Suprapubic skin (tissue), 4 donors: ENCODE measurements at regions not wholly inside any gene's neighbourhood (a gene's known extent, or its start where the extent isn't known, plus 50 kb on each side); places are given as distances from the start of the nearest gene placed in this dataset.
A peak's percentile ranks its signal among the peaks of the same experiment; 100 is the strongest.
"Not testable (repeated sequence)": the region's sequence is repeated elsewhere in the genome, so short reads cannot be mapped to it uniquely, and the experiment has no call there.

Experiments
- DNase-seq, 2 donors: peaks; one replicate each; pipeline ENCODE4 v3.0.0-alpha.2; 2019; ENCODE audit warnings: low spot score in 2 of 2
- H3K27ac ChIP-seq: fragments of 200-600 bp; sonication (generic); one replicate; pipeline ENCODE4 v1.5.1; 2019
- H3K27me3 ChIP-seq: fragments of 200-600 bp; sonication (generic); one replicate; pipeline ENCODE4 v1.5.1; 2019
- H3K36me3 ChIP-seq: fragments of 200-600 bp; sonication (generic); one replicate; pipeline ENCODE4 v1.5.1; 2019
- H3K4me1 ChIP-seq: fragments of 200-600 bp; sonication (generic); one replicate; pipeline ENCODE4 v1.5.1; 2019
- H3K4me3 ChIP-seq: fragments of 200-600 bp; sonication (generic); one replicate; pipeline ENCODE4 v1.5.1; 2019; ENCODE audit warnings: mild to moderate bottlenecking
- H3K9me3 ChIP-seq: fragments of 200-600 bp; sonication (generic); one replicate; pipeline ENCODE4 v1.5.1; 2019
- EP300 ChIP-seq: sonication (generic); formaldehyde crosslinking; IDR thresholded peaks from one replicate; pipeline ENCODE4 v1.6.1; 2017; ENCODE audit warnings: antibody characterized with exemption
- POLR2A ChIP-seq, 2 donors: fragments of 450-650 bp; IDR thresholded peaks; one replicate each; pipeline ENCODE4 v1.6.1; 2017; ENCODE audit warnings: antibody characterized with exemption in 2 of 2, mild to moderate bottlenecking in 2 of 2, moderate library complexity in 2 of 2
- POLR2AphosphoS5 ChIP-seq, 3 donors: sonication (generic); formaldehyde crosslinking; IDR thresholded peaks; one replicate each; pipeline ENCODE4 v1.6.1; 2017; ENCODE audit warnings: antibody characterized with exemption in 3 of 3
- WGBS: methylation state at CpG from one replicate; pipeline ENCODE4 v1.1.5; 2018; 5-methylcytosine and 5-hydroxymethylcytosine counted together
- TF ChIP-seq, protein P1 (sequence below), 2 donors: fragments of 200-600 bp in 1 of 2; fragments of 450-650 bp in 1 of 2; sonication (generic) in 1 of 2; IDR thresholded peaks; one replicate each; pipeline ENCODE4 v1.5.1; 2016 to 2019; ENCODE audit warnings: antibody characterized with exemption in 2 of 2, mild to moderate bottlenecking in 1 of 2, moderate library complexity in 1 of 2

GRCh38 chr3:194949592-194949991 is 263.9 kb downstream of the FAM43A start:
- Histone ChIP-seq H3K27me3 (no peaks in the 10 kb centered on the region), H3K4me1 (peaks cover 24% of the 10 kb centered on the region), H3K36me3 (no peaks in the 10 kb centered on the region), H3K4me3 (no peak overlapping the region), H3K9me3 (no peaks in the 10 kb centered on the region), H3K27ac (no peak overlapping the region)
- peak in 1 of 2 donors; percentile 4 for DNase-seq
- 100% methylated on average over 1 of the region's 3 CpGs for WGBS
- TF ChIP-seq, protein P1, sequence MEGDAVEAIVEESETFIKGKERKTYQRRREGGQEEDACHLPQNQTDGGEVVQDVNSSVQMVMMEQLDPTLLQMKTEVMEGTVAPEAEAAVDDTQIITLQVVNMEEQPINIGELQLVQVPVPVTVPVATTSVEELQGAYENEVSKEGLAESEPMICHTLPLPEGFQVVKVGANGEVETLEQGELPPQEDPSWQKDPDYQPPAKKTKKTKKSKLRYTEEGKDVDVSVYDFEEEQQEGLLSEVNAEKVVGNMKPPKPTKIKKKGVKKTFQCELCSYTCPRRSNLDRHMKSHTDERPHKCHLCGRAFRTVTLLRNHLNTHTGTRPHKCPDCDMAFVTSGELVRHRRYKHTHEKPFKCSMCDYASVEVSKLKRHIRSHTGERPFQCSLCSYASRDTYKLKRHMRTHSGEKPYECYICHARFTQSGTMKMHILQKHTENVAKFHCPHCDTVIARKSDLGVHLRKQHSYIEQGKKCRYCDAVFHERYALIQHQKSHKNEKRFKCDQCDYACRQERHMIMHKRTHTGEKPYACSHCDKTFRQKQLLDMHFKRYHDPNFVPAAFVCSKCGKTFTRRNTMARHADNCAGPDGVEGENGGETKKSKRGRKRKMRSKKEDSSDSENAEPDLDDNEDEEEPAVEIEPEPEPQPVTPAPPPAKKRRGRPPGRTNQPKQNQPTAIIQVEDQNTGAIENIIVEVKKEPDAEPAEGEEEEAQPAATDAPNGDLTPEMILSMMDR (IDR thresholded peaks at IDR 0.05) = no peak
- TF ChIP-seq POLR2A (IDR thresholded peaks at IDR 0.05) (no peak), POLR2AphosphoS5 (IDR thresholded peaks at IDR 0.05) (no peak), EP300 (no peak)

GRCh38 chr3:194950906-194951628 is 265.4 kb downstream of the FAM43A start:
- TF ChIP-seq, protein P1 (IDR thresholded peaks at IDR 0.05) = no peak
- TF ChIP-seq POLR2AphosphoS5 (IDR thresholded peaks at IDR 0.05) = no peak
- TF ChIP-seq EP300 = no peak
- TF ChIP-seq POLR2A (IDR thresholded peaks at IDR 0.05) = no peak
- Histone ChIP-seq H3K27me3 (no peaks in the 10 kb centered on the region), H3K9me3 (no peaks in the 10 kb centered on the region), H3K27ac (no peak overlapping the region), H3K36me3 (no peaks in the 10 kb centered on the region), H3K4me1 (peaks cover 24% of the 10 kb centered on the region), H3K4me3 (no peak overlapping the region)
- DNase-seq = no peak
- 80% methylated on average over 18 of the region's 18 CpGs for WGBS

GRCh38 chr3:194951629-194951920 is 265.9 kb downstream of the FAM43A start:
- H3K4me1 ChIP-seq = peaks cover 24% of the 10 kb centered on the region
- DNase-seq = peak in 1 of 2 donors; percentile 11
- not testable (repeated sequence) for H3K4me3 ChIP-seq, H3K9me3 ChIP-seq, H3K27ac ChIP-seq, H3K27me3 ChIP-seq, H3K36me3 ChIP-seq
- 92% methylated on average over 9 of the region's 9 CpGs for WGBS

GRCh38 chr3:194951931-194952582 is 266.4 kb downstream of the FAM43A start:
- Histone ChIP-seq H3K36me3 (no peaks in the 10 kb centered on the region), H3K27ac (no peak overlapping the region), H3K27me3 (no peaks in the 10 kb centered on the region), H3K4me3 (no peak overlapping the region), H3K9me3 (no peaks in the 10 kb centered on the region), H3K4me1 (peaks cover 24% of the 10 kb centered on the region)
- DNase-seq = peak in 1 of 2 donors; percentile 44
- TF ChIP-seq EP300 (no peak), POLR2A (IDR thresholded peaks at IDR 0.05) (no peak), POLR2AphosphoS5 (IDR thresholded peaks at IDR 0.05) (no peak)
- TF ChIP-seq, protein P1 (IDR thresholded peaks at IDR 0.05) = no peak
- WGBS = 42% methylated on average over 6 of the region's 6 CpGs

DNA sequence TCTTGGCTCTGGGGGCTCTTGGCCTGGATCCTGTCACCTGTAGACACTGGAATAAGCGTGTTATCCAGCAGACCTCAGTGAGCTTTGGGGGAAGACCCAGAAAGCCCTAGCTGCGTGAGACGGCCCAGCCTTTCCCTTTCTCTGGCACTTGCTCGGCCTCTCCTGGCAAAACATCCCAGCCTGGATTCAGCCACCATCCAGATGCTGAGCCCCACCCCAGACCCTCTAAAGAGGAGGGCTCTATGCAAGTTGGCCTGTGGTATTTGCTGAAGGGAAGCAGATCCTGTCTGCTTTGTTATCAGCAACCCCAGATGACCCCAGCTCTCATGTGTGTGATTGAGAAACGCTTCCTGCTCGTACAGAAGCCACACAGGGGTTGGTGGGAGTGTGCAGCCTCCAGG is 267.2 kb downstream of the FAM43A start:
- H3K9me3 ChIP-seq = no peaks in the 10 kb centered on the region
- no peak overlapping the region for H3K27ac ChIP-seq
- no peaks in the 10 kb centered on the region for H3K27me3 ChIP-seq
- no peak overlapping the region for H3K4me3 ChIP-seq
- 23% methylated on average over 6 of the region's 6 CpGs for WGBS
- DNase-seq = peak in 1 of 2 donors; percentile 70
- H3K36me3 ChIP-seq = no peaks in the 10 kb centered on the region
- H3K4me1 ChIP-seq = peaks cover 24% of the 10 kb centered on the region
- TF ChIP-seq POLR2AphosphoS5 (IDR thresholded peaks at IDR 0.05) (no peak), EP300 (no peak), POLR2A (IDR thresholded peaks at IDR 0.05) (no peak)
- TF ChIP-seq, protein P1 (IDR thresholded peaks at IDR 0.05) = no peak
